Hepatocyte (in vitro differentiated cells): ENCODE measurements at regions not wholly inside any gene's neighbourhood (a gene's known extent, or its start where the extent isn't known, plus 50 kb on each side); places are given as distances from the start of the nearest gene placed in this dataset.

Source experiments
- DNase-seq: peaks from one replicate; pipeline ENCODE4 v3.0.0-alpha.2; 2016; ENCODE audit warnings: low spot score
- H2AFZ ChIP-seq: fragments of 200-600 bp; sonication (generic); 2 replicates; pipeline ENCODE4 v1.6.0; 2016; ENCODE audit warnings: antibody characterized with exemption, mild to moderate bottlenecking
- H3K27ac ChIP-seq: fragments of 200-600 bp; sonication (generic); 2 replicates; pipeline ENCODE4 v1.5.1; 2016; ENCODE audit warnings: mild to moderate bottlenecking
- H3K27me3 ChIP-seq: fragments of 200-600 bp; sonication (generic); 2 replicates; pipeline ENCODE4 v1.6.1; 2016
- H3K36me3 ChIP-seq: fragments of 200-600 bp; sonication (generic); replicated peaks from 2 replicates; pipeline ENCODE4 v1.5.1; 2016; ENCODE audit warnings: low read depth; ENCODE audit not compliant: insufficient read depth
- H3K4me1 ChIP-seq: fragments of 200-600 bp; sonication (generic); 2 replicates; pipeline ENCODE4 v1.5.1; 2016; ENCODE audit warnings: mild to moderate bottlenecking, moderate library complexity; ENCODE audit not compliant: insufficient read depth
- H3K4me2 ChIP-seq: fragments of 200-600 bp; sonication (generic); 2 replicates; pipeline ENCODE4 v1.6.0; 2016
- H3K4me3 ChIP-seq: fragments of 200-600 bp; sonication (generic); 2 replicates; pipeline ENCODE4 v1.5.1; 2016; ENCODE audit warnings: mild to moderate bottlenecking
- H3K79me2 ChIP-seq: fragments of 200-600 bp; sonication (generic); 2 replicates; pipeline ENCODE4 v1.6.0; 2017; ENCODE audit warnings: mild to moderate bottlenecking
- H3K9me2 ChIP-seq: fragments of 200-600 bp; sonication (generic); replicated peaks from 2 replicates; pipeline ENCODE4 v1.6.0; 2017; ENCODE audit warnings: mild to moderate bottlenecking; ENCODE audit not compliant: insufficient read depth
- H3K9me3 ChIP-seq: fragments of 200-600 bp; sonication (generic); 2 replicates; pipeline ENCODE4 v1.5.1; 2016; ENCODE audit warnings: low read depth, mild to moderate bottlenecking
- H4K20me1 ChIP-seq: fragments of 200-600 bp; sonication (generic); 2 replicates; pipeline ENCODE4 v1.6.0; 2016; ENCODE audit warnings: mild to moderate bottlenecking; ENCODE audit not compliant: insufficient read depth, poor library complexity, severe bottlenecking
- EZH2 ChIP-seq: fragments of 200-600 bp; sonication (generic); IDR thresholded peaks from 2 replicates; pipeline ENCODE4 v1.6.1; 2016; ENCODE audit warnings: antibody characterized with exemption, mild to moderate bottlenecking, borderline replicate concordance
- EZH2phosphoT487 ChIP-seq: fragments of 200-600 bp; sonication (generic); IDR thresholded peaks from one replicate; pipeline ENCODE4 v1.6.1; 2018; ENCODE audit warnings: antibody characterized with exemption, mild to moderate bottlenecking, low read depth, moderate library complexity; ENCODE audit not compliant: unreplicated experiment, severe bottlenecking
- WGBS: methylation state at CpG from one replicate; pipeline ENCODE4 v1.1.6; 2016; ENCODE audit warnings: low lambda C conversion rate; ENCODE audit errors: missing lambda C conversion rate; 5-methylcytosine and 5-hydroxymethylcytosine counted together
- TF ChIP-seq, protein P1 (sequence below): fragments of 200-600 bp; sonication (generic); IDR thresholded peaks from 2 replicates; pipeline ENCODE4 v1.5.1; 2016; ENCODE audit warnings: antibody characterized with exemption, mild to moderate bottlenecking; ENCODE audit not compliant: poor library complexity

DNA sequence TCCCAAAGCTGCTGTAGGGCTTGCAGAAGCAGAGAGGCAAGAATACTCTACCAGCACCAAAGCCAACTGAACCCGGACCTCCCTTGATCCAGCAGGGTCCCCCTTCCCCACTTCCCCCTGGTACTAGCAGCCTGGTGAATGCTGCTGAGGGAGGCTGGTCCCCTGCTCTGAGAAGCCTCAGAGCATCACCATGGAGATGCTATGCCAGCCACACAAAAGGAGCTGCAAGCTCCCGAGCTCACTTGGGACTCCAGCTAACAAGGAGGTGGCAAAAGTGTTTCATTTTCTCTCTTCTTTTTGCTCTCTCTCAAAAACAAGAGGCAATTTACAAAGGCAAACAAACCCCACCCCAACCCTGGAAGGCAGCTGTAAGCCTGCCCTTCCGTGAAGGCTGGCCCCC is 509.8 kb downstream of the BUD13 start:
- TF ChIP-seq EZH2phosphoT487 (no peak), EZH2 (no peak)
- TF ChIP-seq, protein P1, sequence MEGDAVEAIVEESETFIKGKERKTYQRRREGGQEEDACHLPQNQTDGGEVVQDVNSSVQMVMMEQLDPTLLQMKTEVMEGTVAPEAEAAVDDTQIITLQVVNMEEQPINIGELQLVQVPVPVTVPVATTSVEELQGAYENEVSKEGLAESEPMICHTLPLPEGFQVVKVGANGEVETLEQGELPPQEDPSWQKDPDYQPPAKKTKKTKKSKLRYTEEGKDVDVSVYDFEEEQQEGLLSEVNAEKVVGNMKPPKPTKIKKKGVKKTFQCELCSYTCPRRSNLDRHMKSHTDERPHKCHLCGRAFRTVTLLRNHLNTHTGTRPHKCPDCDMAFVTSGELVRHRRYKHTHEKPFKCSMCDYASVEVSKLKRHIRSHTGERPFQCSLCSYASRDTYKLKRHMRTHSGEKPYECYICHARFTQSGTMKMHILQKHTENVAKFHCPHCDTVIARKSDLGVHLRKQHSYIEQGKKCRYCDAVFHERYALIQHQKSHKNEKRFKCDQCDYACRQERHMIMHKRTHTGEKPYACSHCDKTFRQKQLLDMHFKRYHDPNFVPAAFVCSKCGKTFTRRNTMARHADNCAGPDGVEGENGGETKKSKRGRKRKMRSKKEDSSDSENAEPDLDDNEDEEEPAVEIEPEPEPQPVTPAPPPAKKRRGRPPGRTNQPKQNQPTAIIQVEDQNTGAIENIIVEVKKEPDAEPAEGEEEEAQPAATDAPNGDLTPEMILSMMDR: no peak
- no peak for DNase-seq
- 55% methylated on average over 3 of the region's 3 CpGs for WGBS

DNA sequence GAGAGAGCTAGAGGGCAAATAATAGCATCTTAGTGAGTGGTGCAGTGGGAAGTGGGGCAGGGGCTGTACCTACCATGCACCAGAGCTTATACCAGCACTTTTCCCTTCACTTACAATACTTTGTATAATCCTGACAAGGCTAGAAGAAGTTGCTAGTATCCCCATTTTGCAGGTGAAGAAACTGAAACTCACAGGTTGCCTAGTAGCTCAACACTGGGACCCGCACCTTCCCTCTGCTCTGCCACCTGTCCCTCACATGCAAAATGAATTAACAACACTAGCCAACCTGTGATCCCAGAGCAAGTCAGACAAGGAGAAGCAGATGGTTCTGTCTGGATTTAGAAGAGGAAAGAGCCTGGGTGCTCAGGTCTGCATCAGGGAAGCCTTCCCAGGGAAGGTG is 510.4 kb downstream of the BUD13 start:
- no peak overlapping the region for H3K4me3 ChIP-seq
- no peak overlapping the region for H3K4me2 ChIP-seq
- WGBS: 100% methylated on average over 1 of the region's 1 CpG
- H4K20me1 ChIP-seq: no peaks in the 10 kb centered on the region
- H3K27ac ChIP-seq: no peak overlapping the region
- H3K79me2 ChIP-seq: no peaks in the 10 kb centered on the region
- no peaks in the 10 kb centered on the region for H3K9me3 ChIP-seq
- H3K36me3 ChIP-seq: no peaks in the 10 kb centered on the region
- H2AFZ ChIP-seq: no peak overlapping the region
- TF ChIP-seq EZH2: no peak
- TF ChIP-seq, protein P1: no peak
- TF ChIP-seq EZH2phosphoT487: no peak
- peaks cover 46% of the 10 kb centered on the region for H3K27me3 ChIP-seq
- DNase-seq: no peak
- H3K9me2 ChIP-seq: no peaks in the 10 kb centered on the region
- no peaks in the 10 kb centered on the region for H3K4me1 ChIP-seq

More for the DNA sequence above, 509.8 kb downstream of the BUD13 start:
- no peaks in the 10 kb centered on the region for H3K9me3 ChIP-seq
- H2AFZ ChIP-seq: no peak overlapping the region
- no peaks in the 10 kb centered on the region for H3K36me3 ChIP-seq
- H3K4me1 ChIP-seq: no peaks in the 10 kb centered on the region
- no peak overlapping the region for H3K4me3 ChIP-seq
- H4K20me1 ChIP-seq: no peaks in the 10 kb centered on the region
- no peak overlapping the region for H3K4me2 ChIP-seq
- H3K79me2 ChIP-seq: no peaks in the 10 kb centered on the region
- no peak overlapping the region for H3K27ac ChIP-seq
- no peaks in the 10 kb centered on the region for H3K9me2 ChIP-seq
- peaks cover 46% of the 10 kb centered on the region for H3K27me3 ChIP-seq

DNA sequence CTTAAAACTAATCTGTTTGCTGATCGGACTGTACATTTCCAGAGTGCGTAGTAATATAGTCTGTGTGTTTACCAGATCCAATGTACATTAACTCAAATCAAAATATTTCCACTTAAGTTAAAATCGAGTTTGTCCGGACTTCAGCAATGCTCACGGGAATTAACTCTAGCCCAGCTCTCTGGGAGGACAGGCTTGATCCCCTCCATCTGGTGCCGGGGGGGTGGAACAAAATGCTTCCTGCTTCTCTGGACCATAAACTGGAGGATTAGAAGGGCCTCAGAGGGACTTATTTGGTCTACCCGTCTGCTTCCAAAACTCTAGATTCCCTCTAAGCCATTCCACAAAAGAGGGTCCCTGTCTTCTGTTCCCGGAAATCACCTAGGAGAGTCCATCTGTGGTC is 511.2 kb downstream of the BUD13 start:
- TF ChIP-seq EZH2 (no peak), EZH2phosphoT487 (no peak)
- TF ChIP-seq, protein P1: no peak
- Histone ChIP-seq H3K27ac (no peak overlapping the region), H3K4me2 (no peak overlapping the region), H3K9me3 (no peaks in the 10 kb centered on the region), H3K9me2 (no peaks in the 10 kb centered on the region), H3K4me1 (no peaks in the 10 kb centered on the region), H4K20me1 (no peaks in the 10 kb centered on the region), H3K4me3 (no peak overlapping the region), H3K79me2 (no peaks in the 10 kb centered on the region), H3K36me3 (no peaks in the 10 kb centered on the region), H3K27me3 (peaks cover 46% of the 10 kb centered on the region), H2AFZ (no peak overlapping the region)
- DNase-seq: no peak
- 67% methylated on average over 8 of the region's 8 CpGs for WGBS

DNA sequence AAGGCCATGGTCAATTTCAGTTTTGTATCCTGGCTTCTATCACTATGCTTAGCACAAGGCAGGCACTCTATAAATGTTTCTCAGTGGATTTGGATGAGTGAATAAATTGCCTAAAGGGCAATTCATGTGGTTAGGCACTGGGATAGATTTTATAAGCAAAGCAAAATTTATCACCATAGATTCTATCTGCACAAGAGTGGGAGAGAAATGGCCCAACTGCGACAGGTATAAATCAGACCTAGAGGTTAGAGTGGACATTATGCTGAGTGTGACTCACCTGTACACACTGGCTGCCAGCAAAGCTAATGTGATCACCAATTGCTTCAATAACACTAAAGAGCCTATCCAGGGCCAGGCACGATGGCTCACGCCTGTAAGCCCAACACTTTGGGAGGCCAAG is 514.0 kb downstream of the BUD13 start:
- peaks cover 33% of the 10 kb centered on the region for H3K27me3 ChIP-seq
- H2AFZ ChIP-seq: no peak overlapping the region
- no peak overlapping the region for H3K27ac ChIP-seq
- no peaks in the 10 kb centered on the region for H3K9me3 ChIP-seq
- TF ChIP-seq EZH2 (no peak), EZH2phosphoT487 (no peak)
- TF ChIP-seq, protein P1: no peak
- H3K4me1 ChIP-seq: no peaks in the 10 kb centered on the region
- WGBS: 81% methylated on average over 3 of the region's 3 CpGs
- no peaks in the 10 kb centered on the region for H3K9me2 ChIP-seq
- no peak overlapping the region for H3K4me3 ChIP-seq
- no peak for DNase-seq
- H3K36me3 ChIP-seq: no peaks in the 10 kb centered on the region
- no peaks in the 10 kb centered on the region for H3K79me2 ChIP-seq
- H4K20me1 ChIP-seq: no peaks in the 10 kb centered on the region
- no peak overlapping the region for H3K4me2 ChIP-seq
